ENCODE measurements at regions not wholly inside any gene's neighbourhood (a gene's known extent, or its start where the extent isn't known, plus 50 kb on each side); places are given as distances from the start of the nearest gene placed in this dataset.
"Not testable (repeated sequence)": the region's sequence is repeated elsewhere in the genome, so short reads cannot be mapped to it uniquely, and the experiment has no call there.

DNA sequence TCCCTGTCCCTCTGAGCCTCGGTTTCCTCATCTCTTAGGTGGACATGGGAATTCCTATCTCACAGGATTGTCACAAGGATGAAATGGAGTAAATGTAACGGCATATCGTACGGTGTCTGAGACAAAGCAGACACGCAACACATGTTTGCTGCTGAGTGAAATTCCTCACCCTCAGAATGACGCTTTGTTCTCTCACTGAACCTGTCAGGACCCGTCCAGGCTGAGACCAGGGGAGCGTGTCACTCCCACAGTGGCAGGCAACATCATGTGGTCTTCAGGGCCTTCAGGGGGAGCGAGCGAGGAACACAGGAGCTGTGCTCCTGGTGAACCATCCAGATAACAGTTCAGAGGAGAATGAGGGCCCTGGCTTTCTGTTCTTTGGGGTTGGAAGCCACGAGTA, 74.2 kb downstream of the TOMM20 start:
- TF ChIP-seq, protein P1, sequence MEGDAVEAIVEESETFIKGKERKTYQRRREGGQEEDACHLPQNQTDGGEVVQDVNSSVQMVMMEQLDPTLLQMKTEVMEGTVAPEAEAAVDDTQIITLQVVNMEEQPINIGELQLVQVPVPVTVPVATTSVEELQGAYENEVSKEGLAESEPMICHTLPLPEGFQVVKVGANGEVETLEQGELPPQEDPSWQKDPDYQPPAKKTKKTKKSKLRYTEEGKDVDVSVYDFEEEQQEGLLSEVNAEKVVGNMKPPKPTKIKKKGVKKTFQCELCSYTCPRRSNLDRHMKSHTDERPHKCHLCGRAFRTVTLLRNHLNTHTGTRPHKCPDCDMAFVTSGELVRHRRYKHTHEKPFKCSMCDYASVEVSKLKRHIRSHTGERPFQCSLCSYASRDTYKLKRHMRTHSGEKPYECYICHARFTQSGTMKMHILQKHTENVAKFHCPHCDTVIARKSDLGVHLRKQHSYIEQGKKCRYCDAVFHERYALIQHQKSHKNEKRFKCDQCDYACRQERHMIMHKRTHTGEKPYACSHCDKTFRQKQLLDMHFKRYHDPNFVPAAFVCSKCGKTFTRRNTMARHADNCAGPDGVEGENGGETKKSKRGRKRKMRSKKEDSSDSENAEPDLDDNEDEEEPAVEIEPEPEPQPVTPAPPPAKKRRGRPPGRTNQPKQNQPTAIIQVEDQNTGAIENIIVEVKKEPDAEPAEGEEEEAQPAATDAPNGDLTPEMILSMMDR (IDR thresholded peaks at IDR 0.05): no peak
- H3K4me1 ChIP-seq (ENCODE audit: control insufficient read depth in 1 of 2, low read depth in 2 of 2): peaks cover 12 to 25% of the 10 kb centered on the region in 2 donors
- H3K36me3 ChIP-seq: no peaks in the 10 kb centered on the region
- H3K27me3 ChIP-seq (replicated peaks; ENCODE audit: insufficient read depth): no peaks in the 10 kb centered on the region
- H3K9me3 ChIP-seq: no peaks in the 10 kb centered on the region
- H3K27ac ChIP-seq: no peak overlapping the region
- no peak for DNase-seq (ENCODE audit: low spot score)
- H3K4me3 ChIP-seq: no peak overlapping the region
- no peak for ATAC-seq (ENCODE audit: insufficient number of reproducible peaks, low FRiP score, low read depth)

DNA sequence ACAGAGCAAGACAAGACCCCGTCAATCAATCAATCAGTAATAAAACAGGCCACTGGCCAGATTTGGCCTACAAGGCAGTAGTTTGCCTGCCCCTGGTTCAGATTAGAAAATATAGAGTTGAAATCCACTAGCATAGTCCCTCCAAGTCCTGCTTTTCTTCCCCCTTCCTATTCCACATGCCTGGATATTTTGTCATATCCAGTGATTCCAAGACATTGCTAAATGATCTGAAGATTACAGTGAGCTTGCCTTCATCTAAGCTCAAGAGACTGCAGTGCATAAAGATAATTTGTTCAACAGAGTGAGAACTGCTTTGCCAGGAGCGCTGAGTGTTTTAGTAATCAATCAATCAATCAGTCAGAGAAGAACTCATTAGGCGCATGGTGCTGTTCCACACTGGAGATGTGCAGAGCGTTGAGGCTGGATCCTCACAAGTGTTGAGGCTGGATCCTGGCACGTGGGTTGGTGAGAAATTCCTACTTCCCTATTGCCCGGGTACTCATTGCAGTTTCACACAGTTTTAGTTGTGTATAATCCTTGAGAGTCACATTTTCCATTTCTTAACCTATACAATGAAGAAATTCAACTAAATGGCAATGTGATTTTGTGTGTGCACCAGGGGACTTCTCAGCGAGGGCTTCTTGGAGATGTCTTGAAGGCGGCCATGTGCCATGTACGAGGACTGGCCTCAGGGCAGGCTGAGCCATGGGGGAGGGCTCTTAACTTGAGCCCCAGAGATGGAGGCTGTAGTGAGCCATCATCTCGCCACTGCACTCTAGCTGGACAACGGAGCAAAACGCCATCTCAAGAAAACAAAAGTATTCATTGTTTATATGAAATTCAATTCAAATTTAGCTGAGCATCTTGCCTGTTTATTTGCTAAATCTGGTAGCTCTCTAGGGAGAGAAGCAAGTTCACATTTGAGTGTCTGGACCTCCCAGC, 76.3 kb downstream of the TOMM20 start:
- Histone ChIP-seq H3K9me3 (no peaks in the 10 kb centered on the region), H3K36me3 (no peaks in the 10 kb centered on the region), H3K27me3 (replicated peaks; ENCODE audit: insufficient read depth) (no peaks in the 10 kb centered on the region), H3K4me1 (ENCODE audit: control insufficient read depth in 1 of 2, low read depth in 2 of 2) (peaks cover 16 to 42% of the 10 kb centered on the region in 2 donors), H3K27ac (peak overlapping the region in 1 of 2 donors; percentile 58), H3K4me3 (no peak overlapping the region)
- TF ChIP-seq, protein P1 (IDR thresholded peaks at IDR 0.05): no peak
- no peak for ATAC-seq (ENCODE audit: insufficient number of reproducible peaks, low FRiP score, low read depth)
- DNase-seq (ENCODE audit: low spot score): no peak

DNA sequence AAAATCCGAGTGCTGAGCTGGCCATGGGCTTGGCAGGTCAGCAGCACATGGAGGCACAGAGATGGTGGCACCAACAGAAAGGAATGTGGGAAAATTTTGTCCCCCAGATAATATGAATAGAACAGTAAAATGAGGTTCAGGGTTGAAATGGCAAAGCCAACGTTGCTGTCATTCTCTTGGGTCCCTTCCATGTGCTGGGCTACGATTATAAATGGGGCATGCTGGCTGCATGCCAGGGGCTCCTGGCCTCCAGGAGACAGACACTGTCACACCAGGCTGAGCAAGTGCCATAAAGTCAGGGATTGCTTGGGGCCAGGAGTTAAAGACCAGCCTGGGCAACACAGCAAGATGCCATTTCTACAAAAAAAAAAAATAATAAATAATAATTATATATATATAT, 77.1 kb downstream of the TOMM20 start:
- ATAC-seq (ENCODE audit: insufficient number of reproducible peaks, low FRiP score, low read depth): no peak
- TF ChIP-seq, protein P1 (IDR thresholded peaks at IDR 0.05): no peak
- H3K27me3 ChIP-seq (replicated peaks; ENCODE audit: insufficient read depth): no peaks in the 10 kb centered on the region
- DNase-seq (ENCODE audit: low spot score): no peak
- H3K9me3 ChIP-seq: no peaks in the 10 kb centered on the region
- H3K36me3 ChIP-seq: no peaks in the 10 kb centered on the region
- H3K4me3 ChIP-seq: no peak overlapping the region
- peak overlapping the region; percentile 58 to 68 for H3K27ac ChIP-seq
- H3K4me1 ChIP-seq (ENCODE audit: control insufficient read depth in 1 of 2, low read depth in 2 of 2): peaks cover 21 to 50% of the 10 kb centered on the region in 2 donors

DNA sequence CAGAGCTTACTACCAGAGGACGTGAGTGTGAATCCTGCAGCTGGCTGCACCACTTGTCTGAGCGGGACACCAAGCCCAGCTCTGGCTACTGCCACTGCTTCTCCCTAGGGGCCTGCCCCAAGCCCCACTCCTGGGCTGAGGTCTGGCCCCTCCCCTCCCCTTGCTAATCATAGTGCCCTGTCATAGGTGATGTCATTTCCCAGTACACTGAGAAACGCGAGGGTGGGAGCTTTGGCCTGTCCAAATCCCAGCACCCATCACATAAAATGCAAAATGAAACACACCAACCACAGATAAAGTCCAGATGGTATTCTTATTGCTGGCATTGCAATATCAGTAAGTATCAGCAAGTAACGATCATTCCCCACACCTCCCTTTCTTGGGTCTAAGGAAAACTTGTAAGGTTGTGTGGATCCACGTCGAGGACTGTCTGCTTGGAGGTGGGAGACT, 77.7 kb downstream of the TOMM20 start:
- Histone ChIP-seq H3K36me3 (no peaks in the 10 kb centered on the region), H3K27me3 (replicated peaks; ENCODE audit: insufficient read depth) (no peaks in the 10 kb centered on the region), H3K4me1 (ENCODE audit: control insufficient read depth in 1 of 2, low read depth in 2 of 2) (peaks cover 21 to 50% of the 10 kb centered on the region in 2 donors), H3K27ac (peak overlapping the region; percentile 58 to 68), H3K4me3 (no peak overlapping the region), H3K9me3 (no peaks in the 10 kb centered on the region)
- DNase-seq (ENCODE audit: low spot score): peak; percentile 60
- ATAC-seq (ENCODE audit: insufficient number of reproducible peaks, low FRiP score, low read depth): peak; percentile 46
- TF ChIP-seq, protein P1 (IDR thresholded peaks at IDR 0.05): no peak

DNA sequence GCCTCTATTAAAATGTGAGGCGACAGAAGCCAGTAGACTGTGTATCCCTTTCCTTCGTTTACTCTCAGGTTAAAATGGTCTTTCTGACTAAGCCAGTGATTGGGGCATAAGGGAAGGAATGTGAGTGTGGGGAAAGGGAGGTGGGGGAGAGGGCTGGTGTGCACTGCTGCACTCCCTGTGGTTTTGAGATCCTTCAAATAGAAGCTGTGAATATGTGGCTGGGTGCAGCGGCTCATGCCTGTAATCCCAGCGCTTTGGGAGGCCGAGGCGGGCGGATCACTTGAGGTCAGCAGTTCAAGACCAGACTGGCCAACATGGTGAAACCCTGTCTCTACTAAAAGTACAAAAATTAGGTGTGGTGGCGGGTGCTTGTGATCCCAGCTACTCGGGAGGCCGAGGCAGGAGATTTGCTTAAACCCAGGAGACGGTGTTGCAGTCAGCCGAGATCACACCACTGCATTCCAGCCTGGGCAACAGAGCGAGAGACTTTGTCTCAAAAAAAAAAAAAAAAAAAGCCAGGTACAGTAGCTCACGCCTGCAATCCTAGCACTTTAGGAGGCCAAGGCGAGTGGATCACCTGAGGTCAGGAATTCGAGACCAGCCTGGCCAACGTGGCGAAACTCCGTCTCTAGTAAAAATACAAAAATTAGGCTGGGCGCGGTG, 78.8 kb downstream of the TOMM20 start:
- not testable (repeated sequence) for ATAC-seq (ENCODE audit: insufficient number of reproducible peaks, low FRiP score, low read depth); DNase-seq (ENCODE audit: low spot score); H3K9me3 ChIP-seq; H3K4me3 ChIP-seq; H3K36me3 ChIP-seq; H3K27me3 ChIP-seq (replicated peaks; ENCODE audit: insufficient read depth)
- Histone ChIP-seq H3K27ac (peak overlapping the region; percentile 86 to 99), H3K4me1 (ENCODE audit: control insufficient read depth in 1 of 2, low read depth in 2 of 2) (peaks cover 21 to 50% of the 10 kb centered on the region in 2 donors)

Data from thoracic aorta (tissue), 2 donors.